Hematopoietic multipotent progenitor cell treated with erythropoietin and hydrocortisone succinate and interleukin-3 and kit ligand, for 15 days (in vitro differentiated cells): ENCODE measurements at regions not wholly inside any gene's neighbourhood (a gene's known extent, or its start where the extent isn't known, plus 50 kb on each side); places are given as distances from the start of the nearest gene placed in this dataset.

Experiments used
- DNase-seq: peaks from one replicate; pipeline ENCODE4 v3.0.0-alpha.2; 2015; ENCODE audit warnings: low spot score

DNA sequence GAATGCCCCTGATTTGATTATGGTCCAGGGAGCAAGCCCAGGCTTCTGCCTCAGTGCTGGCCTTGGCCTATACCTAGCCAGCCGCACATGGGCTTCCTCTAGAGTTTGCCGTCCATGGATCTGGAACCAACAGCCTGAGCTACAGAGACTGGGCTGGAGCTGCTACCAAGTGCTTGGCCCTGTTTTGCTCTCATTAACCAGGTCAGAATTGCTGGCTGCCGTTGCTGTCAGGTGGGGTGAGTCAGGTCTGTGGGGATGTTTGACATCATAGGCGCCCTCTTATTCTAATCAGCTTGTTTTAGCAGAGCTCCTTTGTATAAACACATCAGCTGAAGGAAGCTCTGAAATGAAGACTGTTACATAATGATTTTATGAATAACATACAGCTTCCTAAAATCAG, 83.1 kb upstream of the PHACTR2 start:
- no peak for DNase-seq

DNA sequence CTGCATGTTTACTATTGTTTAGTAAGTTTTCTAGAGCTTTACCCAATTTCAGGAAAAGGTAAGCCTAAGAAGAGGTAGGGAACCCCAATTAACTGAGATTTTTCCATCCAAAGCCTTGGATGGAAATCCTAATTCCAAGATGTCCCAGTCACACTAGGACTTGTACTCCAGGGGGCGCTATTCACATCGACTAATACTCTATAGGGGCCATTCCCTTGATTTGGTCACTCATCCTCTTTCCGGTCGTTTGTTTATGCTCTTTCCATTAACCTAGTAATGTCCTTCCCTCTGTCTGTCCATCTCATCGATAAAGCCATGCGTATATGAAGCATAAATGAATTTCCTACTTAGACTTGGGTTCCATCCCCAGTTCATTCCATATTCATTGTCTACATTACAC, 80.8 kb upstream of the FUCA2 start:
- peak; percentile 21 for DNase-seq

DNA sequence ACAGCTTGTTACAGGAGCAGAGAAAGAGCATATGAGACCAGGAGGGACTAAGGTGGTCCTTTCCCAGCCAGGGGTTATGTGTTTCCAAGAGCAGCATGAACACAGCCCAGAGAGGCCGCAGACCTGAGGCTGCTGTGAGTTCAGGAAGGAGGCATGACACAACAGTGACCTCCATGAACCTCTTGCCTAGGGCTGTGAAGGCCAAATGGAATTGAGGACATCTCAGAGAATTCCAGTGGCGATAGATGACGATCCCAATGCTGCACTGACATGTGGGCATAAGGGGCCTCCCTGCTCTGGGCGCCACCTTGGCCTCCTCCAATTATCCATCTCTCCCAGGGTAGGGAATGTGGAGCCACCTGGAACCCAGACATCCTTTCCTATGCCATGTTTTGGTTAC, 79.9 kb upstream of the FUCA2 start:
- no peak for DNase-seq

GRCh38 chr6:143589162-143589561, 77.6 kb upstream of the FUCA2 start:
- no peak for DNase-seq

GRCh38 chr6:143586557-143586956, 75.0 kb upstream of the FUCA2 start:
- DNase-seq = no peak

DNA sequence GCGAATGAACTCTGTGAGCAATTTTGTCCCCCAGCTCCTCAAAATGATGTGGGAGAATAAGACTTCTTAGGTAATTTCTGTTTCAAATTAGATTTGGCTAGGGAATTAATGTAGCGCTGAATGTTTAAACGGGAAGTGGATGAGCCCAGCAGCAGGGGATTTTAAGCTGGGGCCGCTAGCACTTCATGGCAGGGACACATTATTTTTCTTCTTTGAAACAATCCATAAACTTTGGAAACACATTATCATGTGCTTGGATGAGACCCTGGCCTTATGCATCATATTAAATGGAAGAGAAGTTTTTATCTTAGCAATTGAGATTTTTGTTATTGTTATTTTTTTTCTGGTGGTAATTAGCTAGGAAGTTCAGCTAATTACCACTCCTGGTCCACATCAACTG, 74.2 kb upstream of the FUCA2 start:
- DNase-seq = no peak

- DNase-seq = no peak
These were observed 73.7 kb upstream of the FUCA2 start for GRCh38 chr6:143585241-143585640.

- no peak for DNase-seq
These were observed 72.2 kb upstream of the FUCA2 start for GRCh38 chr6:143583542-143584327.

GRCh38 chr6:143581835-143582480, 70.4 kb upstream of the FUCA2 start:
- no peak for DNase-seq

DNA sequence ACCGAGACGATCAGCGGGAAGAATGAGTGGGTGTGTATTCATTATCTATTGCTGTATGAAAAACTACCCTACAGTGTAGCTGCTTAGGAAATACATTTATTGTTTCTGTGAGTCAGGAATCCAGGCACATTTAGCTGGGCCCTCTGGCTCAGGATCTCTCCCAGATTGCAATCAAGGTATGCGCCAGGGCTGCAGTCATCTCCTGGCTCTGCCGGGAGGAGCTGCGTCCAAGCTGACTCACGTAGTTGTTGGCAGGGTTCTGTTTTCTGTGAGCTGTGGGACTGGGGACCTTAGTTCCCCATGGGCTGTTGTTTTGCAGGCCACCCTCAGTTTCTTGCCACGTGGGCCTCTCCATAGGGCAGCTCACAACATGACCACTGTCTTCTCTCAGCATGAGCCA, 68.2 kb upstream of the FUCA2 start:
- no peak for DNase-seq

DNA sequence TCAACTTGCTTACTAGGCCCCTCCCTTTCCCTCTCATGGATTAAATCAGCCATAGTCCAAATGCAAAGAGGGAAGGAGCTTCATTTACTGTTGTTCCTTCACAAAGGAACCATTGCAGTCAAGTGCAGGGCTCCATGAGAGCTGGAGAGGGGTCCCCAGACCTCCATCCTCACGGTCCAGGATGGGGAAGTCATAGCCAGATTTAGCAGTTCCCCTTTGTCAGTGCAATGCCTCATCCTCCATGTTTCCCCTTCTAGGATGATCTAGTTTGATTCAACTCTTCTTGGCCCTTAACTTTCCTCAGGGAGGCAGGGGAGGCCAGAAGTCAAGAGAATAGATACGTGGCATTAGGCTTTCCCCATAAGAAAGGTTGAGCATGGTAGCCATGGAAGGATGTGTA, 66.5 kb upstream of the FUCA2 start:
- DNase-seq = no peak

- no peak for DNase-seq
These were observed 64.4 kb upstream of the FUCA2 start for GRCh38 chr6:143575901-143576426.

DNA sequence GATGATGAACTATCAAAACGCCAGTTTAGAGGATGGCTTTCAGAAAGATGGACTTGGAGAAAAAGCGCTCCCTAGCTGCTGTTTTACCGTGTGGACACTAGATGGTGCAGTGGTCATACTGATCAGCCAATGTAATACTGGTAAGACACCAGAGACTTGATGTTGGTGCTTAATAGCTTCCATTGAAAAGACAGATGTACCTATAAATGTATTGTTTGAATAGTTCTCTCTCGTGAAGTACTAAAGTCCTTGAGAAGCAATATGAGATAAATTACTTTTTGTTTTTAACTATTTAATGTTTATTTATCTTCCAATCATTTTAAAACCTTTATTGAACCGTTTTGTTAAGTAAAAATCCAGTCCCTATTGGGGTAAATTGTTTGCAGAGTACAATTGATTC, 63.9 kb upstream of the FUCA2 start:
- DNase-seq = peak; percentile 65

GRCh38 chr6:143570147-143570853, 58.8 kb upstream of the FUCA2 start:
- no peak for DNase-seq

DNA sequence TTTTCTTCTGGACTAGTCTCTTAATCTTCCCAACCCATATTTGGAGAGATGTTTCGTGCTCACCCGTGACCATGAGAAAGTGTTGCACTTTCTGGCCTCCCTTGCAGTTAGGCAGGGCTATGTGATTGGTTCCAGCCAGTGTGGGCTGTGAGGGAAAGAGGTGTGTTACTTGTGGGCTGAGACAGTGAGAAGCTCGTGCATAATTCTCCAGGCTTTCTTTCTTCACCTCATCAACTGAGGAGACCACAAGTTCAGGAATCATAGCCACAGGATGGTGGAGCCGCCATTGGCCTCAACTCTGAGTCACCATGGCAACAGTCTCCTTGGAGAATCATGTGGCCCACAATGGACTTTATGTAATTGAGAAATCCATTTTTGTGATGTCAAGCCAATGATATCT, 57.5 kb upstream of the FUCA2 start:
- DNase-seq = no peak

GRCh38 chr6:143564484-143565017, 53.0 kb upstream of the FUCA2 start:
- DNase-seq = no peak

- no peak for DNase-seq
These were observed 50.6 kb upstream of the FUCA2 start for GRCh38 chr6:143562143-143562542.
